Stimulated activated CD4-positive, alpha-beta T cell treated with anti-CD3 and anti-CD28 coated beads, Interleukin-4, amount 100 ng/mL, for 48 hours (primary cell): ENCODE measurements at regions not wholly inside any gene's neighbourhood (a gene's known extent, or its start where the extent isn't known, plus 50 kb on each side); places are given as distances from the start of the nearest gene placed in this dataset.
A peak's percentile ranks its signal among the peaks of the same experiment; 100 is the strongest.
"Not testable (repeated sequence)": the region's sequence is repeated elsewhere in the genome, so short reads cannot be mapped to it uniquely, and the experiment has no call there.

Experiments used
- DNase-seq, 2 donors: peaks; one replicate each; pipeline ENCODE4 v3.0.0-alpha.2; 2020; ENCODE audit warnings: low read depth in 2 of 2

DNA sequence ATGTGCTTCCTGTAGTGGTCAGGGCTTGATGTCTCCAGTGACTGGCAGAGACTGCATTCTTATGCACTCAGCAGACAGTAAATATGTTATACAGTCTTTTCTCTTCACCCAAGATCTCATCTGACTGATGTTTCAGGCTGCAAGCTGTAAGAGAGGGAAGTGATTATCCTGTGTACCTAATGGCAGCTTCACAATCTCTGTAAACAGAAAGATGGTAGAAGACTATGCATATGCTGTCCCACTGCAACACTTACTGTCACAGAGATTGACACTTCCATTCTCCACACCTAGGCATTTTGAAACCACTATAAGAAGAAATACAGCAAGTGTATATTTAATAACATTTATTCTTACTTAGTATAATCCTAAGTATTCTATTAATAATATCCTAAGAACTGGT, 97.6 kb upstream of the ANXA1 start:
- no peak for DNase-seq

DNA sequence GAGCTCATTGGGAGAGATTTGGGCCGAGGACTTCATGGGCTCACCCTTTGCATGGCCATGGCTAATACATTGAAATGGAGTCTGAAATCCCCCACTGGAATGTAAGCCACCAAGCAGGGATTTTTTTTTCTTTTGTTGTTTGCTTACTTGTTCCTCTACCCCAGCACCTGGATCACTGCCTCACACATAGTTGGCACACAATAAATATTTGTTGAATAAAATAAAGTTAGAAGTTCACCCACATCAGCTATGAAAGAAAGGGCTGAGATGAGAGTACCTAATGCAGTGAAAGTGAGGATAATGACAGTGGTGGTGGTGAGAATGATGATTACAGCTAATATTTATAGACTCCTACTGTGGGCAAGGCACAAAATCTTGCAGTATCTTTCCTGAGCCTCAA, 98.1 kb upstream of the ANXA1 start:
- no peak for DNase-seq

DNA sequence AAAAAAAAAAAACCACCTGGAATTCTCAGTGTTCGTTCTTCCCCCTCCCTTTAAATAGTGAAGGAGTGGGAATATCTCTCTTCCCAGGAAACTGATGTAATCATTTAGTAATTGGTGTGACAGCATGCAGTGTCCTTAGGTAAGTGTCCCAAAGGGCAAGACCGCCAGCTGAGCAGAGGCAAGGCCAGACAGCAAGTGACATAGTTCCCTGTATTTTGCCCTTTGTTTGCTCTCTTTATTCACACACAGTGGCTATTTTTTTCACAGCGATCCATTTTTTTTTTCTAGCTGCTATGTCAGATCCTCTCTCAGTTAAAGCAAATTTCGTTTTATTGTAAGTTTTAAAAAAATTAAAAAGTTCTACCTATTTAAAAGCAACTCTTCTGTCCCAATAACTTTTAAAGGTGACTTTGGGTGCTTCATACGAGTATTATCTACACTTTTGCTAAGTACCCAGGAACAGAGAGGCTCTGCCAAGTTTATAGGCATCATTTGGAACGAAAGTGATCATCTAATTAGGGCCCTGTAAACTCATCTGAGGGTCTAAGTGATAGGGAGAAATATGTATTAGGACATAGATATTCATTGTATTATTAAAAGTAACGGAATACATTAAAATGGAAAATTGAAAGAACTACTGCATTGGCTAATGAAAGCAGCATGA, 98.2 kb upstream of the ALDH1A1 start:
- DNase-seq = no peak

DNA sequence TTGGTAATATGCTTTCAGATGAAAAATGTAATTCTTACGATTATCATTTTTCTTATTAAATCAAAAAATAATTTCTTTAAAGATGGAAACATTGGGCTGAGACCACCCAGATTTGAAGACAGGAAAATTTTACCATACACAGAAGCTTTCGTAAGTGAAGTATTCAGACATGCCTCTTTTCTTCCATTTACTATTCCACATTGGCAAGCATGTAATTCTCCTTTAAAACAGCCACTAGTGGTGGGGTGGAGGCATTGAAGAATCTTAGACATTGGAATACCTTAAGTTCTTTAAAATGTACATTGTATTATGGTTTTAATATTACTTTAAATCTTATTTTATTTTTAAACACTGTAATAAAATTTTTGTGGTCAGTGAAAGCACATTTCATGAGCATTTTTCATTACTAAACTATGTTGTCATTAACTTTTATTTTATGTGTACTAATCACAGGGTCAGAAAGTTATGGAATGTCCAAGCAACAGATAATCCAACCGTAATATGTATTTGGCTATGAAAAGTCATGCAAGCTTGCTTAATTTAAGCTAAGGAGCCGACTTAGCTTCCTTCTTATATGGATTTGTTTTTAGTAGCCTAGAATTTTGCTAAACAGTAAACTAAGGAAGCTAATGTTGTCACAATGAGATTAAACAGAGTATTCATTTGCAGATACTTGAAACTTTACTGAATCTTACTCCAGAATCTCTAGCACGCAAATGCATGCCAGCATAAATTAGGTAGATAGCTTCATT, 97.4 kb upstream of the ALDH1A1 start:
- DNase-seq = no peak

DNA sequence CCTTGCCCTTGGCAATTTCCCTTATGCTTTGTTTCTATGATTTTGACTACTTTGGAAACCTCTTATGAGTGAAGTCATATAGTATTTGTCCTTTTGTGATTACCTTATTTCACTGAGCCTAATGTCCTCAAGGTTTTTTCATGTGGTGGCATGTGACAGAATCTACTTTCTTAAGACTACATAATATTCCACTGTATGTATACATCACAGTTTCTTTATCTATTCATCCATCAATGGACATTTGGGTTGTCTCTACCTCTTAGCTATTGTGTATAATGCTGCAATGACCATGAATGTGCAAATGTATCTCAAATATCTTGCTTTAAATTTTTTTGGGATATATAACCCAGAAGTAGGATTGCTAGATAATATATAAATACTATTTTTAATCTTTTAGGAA, 96.4 kb upstream of the ALDH1A1 start:
- DNase-seq = no peak

DNA sequence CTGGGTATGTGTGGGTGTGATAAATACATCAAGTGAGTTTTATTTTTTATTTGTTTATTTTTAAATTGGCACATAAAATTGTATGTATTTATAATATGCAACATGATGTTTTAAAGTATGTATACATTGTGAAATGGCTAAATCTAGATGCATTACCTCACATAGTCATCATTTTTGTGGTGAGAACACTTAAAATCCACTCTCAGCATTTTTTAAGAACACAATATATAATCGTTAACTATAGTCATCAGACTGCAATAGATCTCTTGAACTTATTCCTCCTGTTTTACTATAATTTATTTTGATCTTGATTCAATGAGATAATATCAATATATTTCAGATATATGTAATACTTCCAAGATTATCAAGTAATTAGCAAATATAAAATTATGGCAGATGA, 93.9 kb upstream of the ALDH1A1 start:
- DNase-seq = no peak

DNA sequence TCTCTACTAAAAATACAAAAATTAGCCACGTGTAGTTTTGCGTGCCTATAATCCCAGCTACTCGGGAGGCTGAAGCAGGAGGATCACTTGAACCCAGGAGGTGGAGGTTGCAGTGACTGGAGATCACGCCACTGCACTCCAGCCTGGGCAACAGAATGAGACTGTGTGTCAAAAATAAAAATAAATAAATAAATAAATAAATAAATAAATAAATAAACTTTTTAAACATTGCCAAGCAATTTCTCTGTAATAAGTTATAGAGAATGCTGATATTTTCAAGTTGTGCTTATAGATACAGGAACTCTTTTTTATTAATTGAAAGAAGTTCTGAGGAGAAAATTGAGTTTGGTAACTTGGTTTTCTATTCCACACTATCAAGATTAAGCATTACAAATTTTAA, 91.9 kb upstream of the ALDH1A1 start:
- DNase-seq = not testable (repeated sequence)

DNA sequence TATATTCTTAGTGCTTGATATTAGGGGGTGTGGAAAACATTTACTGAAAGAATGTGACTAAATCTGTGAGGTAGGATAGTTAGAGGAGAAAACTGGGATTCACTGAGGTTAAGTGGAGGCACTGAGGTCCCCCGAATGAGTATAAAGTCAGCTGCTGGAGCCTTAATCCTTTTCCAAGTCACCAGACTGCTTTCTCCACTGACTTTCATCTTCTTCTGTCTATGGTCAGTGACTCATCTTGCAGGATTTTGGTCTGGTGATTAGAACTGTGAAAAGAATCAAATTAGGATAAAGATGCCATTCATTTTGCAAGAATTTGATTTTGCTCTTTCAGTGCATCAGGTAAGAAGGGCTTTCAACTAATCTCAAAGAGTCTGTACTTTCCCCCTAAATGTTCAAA, 89.3 kb upstream of the ALDH1A1 start:
- no peak for DNase-seq

DNA sequence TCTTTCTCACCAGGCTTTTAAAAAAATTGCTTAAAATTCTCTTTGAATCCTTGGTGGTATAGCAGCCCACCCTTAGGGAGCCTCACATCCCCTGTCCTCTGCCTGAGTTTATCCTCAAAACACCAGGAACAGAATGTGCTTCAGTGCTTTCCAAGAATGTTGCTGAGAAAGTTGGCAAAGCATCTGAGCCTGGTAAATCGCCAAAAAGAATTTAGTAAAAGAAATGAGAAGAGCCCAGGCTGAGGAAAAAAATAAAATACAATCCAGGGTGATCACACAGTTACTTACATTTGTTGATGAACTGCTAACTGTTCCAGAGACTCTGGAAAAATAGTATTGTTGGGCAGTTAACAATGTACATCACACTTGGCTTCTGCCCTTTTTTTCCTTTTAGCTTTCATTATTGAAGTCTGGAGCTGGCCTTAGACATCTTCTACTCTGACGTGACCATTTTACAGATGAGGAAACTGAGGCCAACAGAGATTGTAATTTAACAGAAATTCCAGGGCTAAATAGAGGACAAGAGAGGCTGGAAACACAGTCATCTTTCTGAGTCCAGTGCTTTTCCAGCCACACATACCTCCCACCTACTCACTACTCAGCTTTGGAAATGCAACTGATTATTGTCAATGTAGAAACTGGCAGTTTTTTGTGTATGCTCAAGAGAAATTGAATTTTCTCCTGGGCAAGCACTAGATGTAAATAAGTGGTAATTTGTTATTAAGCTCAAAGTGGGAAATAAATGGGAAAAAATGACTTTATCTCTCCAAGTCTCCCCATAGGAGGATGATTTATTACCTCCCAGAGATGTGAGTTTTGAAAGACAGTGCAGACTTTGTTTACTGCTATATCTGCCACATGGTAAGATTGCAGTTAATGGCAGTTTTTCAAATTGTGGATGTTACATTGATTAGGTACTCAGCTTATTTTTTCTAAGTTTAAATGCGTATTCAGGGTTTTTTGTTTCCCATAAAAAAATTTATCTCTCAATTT, 86.7 kb upstream of the ALDH1A1 start:
- DNase-seq = no peak

DNA sequence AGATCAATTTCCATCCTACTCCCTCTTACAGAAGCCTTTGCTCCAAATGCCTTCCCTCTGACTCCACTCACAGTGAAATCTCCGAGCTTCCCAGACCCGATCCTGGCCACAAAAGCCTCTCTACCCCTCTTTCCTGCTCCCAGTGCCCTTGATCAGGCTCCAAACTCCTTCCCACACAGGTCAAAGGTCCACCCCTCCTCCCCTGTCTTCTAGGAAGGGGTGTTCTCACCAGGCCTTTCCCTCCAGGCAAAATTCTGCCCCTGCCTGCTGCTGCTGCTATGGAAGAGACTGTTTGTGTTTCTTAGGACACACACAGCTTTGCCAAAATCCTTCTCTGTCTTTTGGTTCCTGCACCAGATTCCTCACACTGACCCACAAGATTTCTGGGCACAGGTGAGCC, 85.8 kb upstream of the ALDH1A1 start:
- DNase-seq = no peak

DNA sequence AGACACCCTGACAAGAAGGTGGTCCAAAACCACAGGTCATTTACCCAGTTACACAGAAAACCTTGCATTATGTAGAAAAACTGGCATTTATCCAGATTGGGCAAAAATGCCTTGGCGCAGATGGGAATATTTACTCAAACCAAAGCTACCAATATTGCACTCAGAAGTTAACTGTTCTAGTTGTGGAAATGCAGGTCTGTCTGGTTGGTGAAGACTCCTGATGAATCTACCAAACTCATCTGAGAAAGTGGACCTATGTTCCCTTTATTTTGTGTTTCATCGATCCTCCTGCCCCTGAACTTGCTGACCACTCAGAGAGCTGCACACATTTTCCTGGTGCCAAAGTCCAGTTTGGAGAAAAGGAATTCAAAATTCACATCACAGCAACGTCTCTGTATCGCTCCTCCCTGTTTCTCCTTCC, 85.2 kb upstream of the ALDH1A1 start:
- DNase-seq = no peak

DNA sequence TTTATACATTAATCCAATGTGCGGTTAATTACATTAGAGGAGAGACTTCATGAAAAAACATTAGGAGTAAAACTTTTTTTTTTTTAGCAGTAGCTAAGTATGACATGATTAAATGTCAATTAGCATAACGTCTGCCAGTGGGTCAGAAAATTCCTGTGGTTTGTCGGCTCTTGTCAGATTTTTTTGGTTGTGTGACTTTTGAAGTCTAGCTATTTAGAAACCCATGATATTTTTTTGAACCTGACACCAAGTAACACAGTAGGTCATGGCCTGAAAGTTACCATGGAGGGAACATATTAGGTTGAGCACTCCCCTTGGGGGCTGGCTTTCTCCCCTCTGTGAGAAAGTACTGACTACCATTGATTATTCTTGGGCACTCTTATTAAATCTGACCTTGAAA, 84.8 kb upstream of the ALDH1A1 start:
- DNase-seq = no peak

DNA sequence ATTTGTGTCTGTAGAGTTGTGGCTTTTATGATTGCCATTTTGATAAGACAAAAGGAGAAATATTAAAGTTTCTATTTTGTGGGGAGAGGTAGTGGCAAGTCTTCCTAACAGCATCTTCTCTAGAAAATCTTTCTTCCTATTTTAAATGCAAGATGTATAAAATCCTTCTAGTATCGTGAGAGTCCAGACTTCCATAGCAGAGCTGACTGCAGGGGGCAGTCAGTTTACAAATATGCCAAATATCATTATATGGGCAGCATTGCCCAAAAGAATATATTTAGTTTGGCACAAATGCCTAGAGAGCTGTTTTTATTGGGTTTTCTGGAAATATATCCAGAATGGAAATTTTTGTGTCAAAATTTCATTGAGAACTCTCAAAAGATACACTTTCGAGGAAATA, 82.1 kb upstream of the ALDH1A1 start:
- no peak for DNase-seq

DNA sequence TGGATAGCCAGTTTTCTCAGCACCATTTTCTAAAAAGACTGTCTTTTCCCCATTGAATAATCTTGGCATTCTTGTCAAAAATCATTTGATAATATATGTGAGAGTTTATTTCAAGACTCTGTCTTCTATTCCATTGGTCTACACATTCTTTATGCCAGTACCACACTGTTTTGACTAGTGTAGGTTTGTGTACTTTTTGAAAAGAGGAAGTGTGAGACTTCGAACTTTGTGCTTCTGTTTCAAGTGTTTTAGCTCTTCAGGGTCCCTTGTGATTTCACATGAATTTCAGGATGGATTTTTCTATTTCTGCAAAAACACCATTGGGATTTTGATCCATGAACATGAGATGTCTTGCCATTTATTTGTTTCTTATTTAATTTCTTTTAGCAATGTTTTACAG, 78.5 kb upstream of the ALDH1A1 start:
- DNase-seq = no peak

DNA sequence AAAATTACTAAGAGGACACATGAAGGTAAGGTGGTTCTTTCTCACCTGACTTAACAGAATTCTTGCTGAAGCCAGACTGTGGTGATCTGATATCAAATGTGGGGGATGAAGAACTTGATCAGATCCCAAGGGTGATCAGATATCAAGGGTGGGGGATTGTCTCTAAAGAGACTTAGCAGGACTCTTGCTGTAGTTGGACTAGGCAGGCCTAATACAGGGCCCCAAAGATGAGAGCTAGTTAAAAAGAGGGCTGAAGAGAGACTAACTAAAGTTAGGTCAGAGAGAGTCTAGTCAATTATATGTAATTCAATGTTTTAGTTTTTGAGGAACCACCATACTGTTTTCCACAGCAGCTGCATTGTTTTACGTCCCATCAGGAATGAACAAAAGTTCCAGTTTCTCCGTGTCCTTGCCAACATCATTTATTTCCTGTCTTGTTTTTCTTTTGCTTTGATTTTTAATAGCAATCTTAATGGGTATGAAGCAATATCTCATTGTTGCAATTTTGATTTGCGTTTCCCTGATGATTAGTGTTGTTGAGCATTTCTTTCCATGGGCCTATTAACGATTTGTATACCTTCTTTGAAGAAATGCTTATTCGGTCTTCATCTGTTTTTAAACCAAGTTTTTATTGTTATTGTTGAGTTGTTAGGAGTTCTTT, 77.6 kb upstream of the ALDH1A1 start:
- no peak for DNase-seq

DNA sequence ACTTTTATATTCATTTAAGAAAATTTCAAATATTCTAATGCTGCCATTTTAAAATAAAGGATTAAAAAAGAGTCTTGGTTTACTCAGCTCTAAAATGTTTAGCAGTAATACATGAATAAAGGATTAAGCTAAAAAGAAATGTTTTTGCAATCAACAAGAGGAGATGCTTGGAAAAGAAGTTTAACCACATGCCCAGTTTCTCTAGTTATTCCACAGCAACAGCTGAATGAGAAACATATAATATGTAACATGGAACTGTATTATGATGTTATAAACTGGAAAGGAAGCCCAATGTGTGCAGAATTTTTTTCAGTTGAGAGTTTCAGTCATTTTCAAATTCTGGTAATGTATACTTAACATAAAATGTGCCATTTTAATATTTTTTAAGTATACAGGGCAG, 76.5 kb upstream of the ALDH1A1 start:
- DNase-seq = no peak

DNA sequence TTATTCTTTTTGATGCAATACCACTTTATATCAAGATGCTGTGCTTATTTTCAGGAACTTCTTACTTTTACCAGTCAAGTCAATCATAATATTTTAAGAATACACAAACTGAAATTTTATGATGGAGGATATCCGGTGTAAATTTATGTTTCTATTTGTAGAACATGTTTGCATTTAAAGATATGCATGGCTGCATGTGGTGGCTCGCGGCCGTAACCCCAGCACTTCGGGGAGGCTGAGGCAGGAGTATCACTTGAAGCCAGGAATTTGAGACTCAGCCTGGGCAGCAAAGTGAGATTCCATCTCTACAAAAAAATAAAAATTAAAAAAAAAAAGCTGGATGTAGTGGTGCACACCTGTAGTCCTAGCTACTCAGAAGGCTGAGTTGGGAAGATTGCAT, 73.5 kb upstream of the ALDH1A1 start:
- DNase-seq = no peak

DNA sequence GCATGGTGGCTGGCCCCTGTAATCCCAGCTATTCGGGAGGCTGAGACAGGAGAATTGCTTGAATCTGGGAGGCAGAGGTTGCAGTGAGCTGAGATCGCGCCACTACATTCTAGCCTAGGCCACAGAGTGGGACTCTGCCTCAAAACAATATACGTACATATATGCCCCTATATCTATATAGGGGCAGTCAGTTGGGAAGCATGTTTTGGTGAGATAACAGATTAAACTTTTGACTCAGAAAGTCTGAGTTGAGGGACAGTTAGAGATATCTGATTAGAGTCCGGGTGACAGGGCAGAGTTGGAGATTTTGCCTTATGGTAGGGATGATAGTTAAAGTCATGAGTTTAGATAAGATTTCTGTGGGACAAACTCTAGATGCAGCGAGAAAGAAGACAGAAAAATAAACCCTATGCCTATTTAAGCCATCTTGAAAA, 71.8 kb upstream of the ALDH1A1 start:
- no peak for DNase-seq

DNA sequence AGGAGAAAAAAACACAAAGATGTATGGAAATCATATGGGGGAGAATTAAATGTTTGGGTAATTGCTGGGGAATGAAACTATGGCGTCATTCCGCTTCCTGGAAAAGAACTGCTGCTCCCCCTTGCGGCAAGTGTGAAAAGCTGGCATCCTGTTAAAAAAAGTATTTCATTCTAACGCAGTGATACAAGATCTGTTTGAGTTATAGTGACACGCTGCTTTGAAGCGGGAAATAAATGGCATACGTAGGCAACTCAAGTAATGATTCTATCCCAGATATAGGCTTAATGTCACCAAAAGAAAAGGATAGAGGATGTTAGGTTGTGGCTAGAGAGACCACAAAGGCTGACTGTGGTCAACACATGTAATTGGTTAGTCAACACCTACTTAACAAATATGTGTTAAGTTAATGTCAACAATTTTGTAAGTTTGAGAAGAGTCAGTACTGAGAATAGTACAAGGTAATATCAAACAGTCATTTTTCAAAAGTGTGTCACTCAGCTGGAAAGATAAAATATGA, 70.2 kb upstream of the ALDH1A1 start:
- peak; percentile 17 to 36 for DNase-seq

DNA sequence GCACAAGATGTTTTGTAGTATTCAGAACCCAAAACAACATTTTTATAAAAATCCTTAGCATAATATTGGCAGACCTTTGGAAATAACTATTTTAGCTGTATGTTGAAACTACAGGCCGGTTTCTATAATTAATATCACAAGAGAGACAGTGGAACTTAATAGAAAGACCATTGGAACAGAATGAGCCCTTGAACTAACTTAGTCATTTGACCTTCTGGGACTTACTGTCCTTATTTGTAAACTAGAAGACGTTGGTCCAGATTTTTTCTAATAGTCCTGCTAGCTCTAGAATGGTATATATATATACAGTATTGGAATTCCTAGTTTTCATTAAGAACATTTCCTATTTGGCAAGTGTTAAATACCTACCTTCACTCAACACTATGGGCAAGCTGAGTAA, 69.5 kb upstream of the ALDH1A1 start:
- DNase-seq = no peak

DNA sequence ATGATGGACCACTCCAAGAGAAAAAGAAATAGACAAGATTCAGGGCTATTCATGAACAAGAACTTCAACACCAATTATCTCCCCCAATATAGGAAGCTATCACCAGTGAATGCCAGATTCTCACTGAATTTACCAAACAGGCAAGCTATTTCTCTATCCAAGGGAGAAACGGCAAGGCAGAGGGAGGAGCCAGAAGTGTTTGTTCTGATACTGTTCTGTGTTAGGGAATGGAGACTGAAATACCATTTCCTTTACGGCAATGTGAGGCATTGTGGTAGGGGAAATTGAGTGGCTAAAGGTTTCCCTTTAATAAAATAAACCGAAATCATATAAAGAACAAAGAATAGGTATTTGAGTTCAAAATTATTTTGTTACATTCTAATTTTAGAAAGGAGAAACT, 68.0 kb upstream of the ALDH1A1 start:
- no peak for DNase-seq

DNA sequence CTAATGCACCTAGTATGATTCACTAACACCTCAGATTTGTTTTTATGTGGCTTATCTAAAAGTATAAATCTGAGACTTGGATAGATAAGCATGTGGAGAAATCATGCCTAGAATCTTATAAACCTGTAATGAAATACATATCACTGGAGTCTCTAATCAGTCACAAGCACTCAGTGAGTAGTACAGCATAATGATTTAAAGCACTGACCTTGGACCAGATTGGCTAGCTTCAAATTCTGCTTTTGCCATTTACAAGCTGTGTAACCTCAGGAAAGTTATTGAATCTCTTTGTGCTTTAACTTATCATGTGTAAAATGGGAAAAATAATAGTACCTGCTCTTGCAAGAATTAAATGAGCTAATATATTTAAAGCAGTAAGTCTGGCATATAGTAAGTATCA, 61.2 kb upstream of the ALDH1A1 start:
- no peak for DNase-seq
